NCI-H510A treated with DMSO at 0.1 percent for 48 hours (cell line): ENCODE measurements at regions not wholly inside any gene's neighbourhood (a gene's known extent, or its start where the extent isn't known, plus 50 kb on each side); places are given as distances from the start of the nearest gene placed in this dataset.

ENCODE experiments used
- DNase-seq: peaks from one replicate; lab custom pipeline; 2025; lab: John Stamatoyannopoulos, UW

GRCh38 chr18:45266023-45266422, 349.3 kb upstream of the SLC14A2 start:
- DNase-seq: no peak

GRCh38 chr18:45267622-45268021, 347.7 kb upstream of the SLC14A2 start:
- no peak for DNase-seq

DNA sequence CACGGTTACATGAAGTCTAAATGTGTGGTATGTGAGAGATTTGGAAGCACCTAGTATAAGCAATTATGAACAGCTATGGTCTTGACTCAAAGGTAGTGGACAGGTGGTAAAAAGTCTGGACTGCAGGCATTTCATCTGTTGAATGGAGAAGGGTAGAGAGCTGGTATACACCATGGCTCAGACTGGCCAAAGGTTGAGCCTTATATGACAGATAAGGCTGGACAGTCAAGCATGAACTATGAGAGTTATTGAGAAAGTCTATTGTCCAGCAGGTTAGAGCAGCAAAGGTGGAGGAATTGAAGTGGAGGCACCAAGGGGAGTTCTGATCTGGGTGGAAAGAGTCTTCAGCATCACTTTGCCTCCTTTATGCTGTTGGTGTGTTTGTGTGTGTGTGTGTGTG, 346.7 kb upstream of the SLC14A2 start:
- DNase-seq: no peak

- DNase-seq: no peak
Observed at GRCh38 chr18:45270289-45270771, 344.9 kb upstream of the SLC14A2 start.

DNA sequence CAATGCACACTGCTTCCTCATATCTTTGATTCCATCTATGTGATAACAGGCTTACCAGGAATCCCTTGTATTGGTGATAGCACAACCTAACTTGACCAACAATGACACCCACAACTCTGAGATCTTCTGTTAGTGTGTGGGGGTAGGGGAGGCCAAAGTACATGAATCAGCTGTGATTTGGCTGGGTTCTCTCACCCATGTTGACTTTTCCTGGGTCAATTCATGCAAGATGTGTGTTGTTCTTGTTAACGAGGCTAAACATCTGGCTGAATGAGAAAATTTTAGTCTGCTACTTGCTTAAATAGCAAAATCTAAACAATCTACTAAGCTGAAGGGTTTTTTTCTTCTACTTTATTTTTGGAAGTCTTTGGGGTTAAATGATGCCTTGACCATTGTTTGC, 341.2 kb upstream of the SLC14A2 start:
- no peak for DNase-seq

DNA sequence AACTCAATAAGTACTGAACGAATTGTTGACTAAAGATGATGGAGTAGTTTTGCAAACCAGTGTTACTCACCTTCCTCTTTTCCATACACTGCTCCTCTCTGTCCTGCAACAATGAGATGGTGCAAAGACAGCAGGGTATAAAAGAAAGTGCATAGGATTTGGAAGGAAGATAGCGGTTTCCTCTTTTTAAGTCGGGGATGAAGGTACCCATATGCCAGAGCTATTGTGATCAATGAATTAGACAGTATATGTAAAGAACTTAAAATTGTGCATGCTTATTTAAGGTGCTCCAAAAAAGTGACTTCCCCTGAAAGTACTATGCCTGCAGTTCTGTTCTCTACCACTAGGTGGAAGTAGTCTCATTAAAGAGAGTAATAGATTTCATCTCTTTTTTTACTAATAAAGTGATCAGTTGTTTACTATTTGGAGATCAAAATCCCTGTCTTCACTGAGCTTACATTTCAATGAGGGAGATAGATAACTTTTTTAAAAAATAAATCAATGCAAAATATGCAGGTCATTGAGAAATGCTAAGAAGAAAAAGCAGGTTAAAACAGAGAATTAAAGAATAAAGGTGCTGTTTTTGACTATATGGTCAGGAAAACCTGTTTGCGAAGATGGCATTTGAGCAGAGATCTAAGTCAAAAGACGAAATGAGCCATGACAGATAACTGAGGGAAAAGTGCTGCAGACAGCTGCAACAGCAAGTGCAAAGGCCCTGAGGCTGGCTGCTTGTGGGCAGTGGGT, 339.7 kb upstream of the SLC14A2 start:
- DNase-seq: no peak

DNA sequence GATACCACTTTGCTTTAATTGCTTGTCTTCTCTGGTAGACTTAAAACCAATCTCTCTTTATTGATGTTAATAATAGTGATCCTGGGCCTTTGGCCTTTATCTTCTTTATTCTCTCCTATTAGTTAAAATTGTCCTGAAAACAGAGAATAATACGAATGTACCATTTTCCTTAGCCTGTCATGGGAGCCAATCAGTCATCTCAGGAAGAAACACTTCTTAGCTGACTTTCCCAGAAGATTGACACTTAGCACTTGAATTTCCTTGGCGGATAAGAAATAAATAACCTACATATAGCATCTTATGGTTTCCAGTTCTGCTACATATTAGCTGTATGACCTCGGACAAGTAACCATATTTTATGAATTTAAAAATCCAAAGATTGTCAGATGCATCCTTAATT, 338.4 kb upstream of the SLC14A2 start:
- no peak for DNase-seq

DNA sequence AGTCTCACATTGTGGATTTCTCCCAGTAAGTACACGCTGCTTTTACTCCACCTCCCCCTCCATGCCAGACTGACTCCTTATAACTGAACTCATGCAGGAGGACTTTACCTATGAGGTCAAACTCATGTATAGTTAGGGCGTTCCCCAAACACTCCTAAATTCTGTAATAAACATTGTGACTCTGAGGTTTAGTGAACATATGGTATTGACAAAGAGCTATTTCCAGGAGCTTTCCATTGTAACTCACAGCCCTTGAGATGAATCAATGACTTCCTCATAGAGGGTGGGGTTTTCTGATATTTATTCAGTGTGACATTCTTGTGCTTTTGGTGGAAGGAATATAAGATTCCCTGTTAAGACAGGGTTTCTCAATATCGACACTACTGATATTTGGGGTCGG, 337.4 kb upstream of the SLC14A2 start:
- DNase-seq: no peak

DNA sequence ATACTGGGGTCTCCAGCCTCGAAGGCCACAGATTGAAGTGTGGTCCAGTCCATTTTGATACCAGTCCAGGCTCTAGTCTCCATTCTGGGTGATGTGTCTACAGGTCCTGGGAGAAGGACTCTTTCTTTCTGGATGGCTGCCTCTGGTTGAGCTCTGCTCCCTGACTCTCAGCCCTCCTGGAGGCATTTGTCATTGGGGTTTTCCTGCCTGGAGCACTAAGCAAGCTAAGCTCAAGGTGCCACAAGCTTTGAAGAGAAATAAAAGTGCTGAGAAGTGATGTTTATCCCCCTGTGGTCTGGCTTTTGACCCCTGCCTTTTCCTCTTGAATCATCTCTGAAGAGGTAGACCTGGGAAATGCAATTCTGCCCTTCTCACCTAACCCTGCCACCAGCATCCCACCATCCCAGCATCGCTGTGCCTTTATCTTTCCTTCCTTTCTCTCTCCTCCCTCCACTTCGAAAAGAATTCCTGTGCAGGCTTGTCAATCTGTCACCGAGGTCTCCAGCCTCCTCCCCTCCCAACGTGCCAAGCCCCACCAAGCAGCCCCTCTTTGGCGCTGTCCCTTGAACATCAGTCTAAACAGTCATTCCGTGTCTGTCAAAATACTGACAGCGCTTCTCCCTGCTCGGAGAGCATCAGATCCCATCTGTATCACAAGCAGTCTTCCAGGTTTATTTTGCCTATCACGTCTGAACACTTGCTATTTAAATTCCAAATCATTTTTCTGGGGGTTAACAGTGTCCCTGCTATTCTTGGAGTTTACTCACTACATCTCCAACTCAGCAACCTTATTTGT, 334.6 kb upstream of the SLC14A2 start:
- no peak for DNase-seq

GRCh38 chr18:45282101-45282812, 333.0 kb upstream of the SLC14A2 start:
- no peak for DNase-seq

DNA sequence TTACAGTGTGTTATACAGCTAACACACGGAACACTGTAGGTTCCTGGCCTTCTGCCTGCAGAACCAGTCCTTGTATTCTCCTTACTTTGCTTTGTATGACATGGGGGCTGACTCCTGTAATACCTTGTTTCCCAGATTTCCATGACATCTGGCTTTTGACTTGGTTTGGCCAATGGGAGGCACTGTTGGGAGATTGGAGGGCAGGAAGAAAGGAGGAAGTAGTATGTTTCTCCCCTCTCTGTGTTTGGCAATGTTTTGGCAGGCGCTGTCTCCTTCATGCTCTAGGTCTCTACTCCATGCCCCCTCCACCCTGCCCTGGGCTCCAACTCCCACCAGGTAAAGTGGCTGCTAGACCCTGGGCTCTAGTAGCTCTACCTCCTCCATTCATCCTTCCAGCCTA, 331.1 kb upstream of the SLC14A2 start:
- no peak for DNase-seq

DNA sequence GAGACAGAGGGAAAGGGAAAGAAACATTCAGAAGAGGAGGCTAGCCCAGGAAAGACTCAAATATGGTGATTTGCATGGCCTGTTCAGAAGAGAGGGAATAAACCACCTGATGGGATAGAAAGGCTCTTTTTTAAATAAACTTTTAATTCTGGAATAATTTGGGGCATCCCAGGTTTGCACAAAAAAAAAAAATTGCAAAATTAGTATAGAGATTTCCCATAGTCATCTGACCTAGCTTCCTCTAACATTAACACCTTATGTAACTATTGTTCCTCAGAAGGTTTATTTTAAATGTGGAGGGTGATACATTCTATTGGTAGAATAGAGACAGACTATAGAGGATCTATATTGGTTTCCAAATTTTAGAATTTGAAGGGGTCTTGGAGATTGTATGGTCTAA, 330.4 kb upstream of the SLC14A2 start:
- no peak for DNase-seq

DNA sequence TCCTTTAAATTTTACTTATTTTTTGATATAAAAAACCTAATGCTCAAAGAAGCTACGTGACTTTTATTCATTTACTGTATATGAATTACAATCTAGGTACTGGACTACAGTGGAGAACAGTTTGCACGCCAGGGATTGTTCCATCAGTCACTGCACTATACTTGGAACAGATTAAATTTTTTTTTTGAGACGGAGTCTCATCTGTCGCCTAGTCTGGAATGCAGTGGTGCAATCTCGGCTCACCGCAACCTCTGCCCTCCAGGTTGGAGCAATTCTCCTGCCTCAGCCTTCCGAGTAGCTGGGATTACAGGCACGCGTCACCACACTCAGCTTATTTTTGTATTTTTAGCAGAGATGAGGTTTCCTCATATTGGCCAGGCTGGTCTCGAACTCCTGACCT, 330.0 kb upstream of the SLC14A2 start:
- no peak for DNase-seq

DNA sequence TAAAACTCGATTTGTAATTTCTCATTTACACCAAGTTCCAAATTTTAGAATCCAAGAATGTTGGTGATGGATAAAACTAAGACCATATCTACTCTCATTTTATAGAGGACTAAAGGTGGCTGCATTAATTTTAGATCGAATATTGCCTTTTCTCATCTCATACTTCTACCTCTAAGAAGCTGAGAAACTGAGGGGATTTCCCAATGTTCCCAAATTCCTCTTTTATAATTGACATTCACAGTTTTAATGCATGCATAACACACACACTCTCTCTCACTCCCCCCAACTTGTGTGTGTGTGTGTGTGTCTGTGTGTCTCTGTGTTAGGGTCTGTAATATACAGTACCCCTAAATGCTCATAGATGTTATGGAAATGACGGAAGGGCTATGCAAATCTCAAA, 328.8 kb upstream of the SLC14A2 start:
- no peak for DNase-seq

DNA sequence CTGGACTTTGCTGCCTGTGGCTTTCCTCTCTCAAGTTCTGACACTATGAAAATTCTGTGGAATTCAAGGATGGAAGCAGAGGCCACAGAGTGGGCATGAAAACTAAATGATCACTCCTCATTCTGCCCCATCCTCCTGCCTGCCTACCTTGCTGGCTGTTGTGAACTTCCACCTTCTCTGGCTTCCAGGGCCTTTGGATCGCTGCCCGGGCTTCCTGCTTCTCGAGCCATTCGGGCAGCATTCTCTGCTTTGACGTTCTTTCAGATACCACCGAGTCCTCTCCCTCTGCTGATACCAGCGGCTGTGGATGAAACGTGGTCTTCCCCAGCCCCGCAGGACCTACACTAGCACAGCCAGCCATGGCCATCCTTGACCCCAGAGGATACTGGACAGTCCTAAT, 327.7 kb upstream of the SLC14A2 start:
- DNase-seq: no peak

DNA sequence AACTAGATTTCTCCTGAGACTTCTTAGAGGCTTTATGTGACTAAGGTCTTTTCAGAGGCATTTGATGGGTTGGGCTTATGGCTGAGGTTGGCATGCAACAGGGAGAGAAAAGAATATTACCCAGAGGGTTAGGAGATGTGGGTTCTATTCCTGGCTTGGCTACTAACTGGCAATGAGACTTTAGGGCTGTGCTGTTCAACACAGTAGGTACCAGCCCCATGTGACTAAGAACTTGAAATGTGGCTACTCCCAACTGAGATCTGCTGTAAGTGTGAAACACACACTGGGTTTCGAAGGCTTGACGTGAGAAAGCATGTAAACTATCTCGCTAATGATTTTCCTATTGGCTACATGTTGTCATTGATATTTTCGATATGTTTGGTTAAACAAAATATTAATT, 324.9 kb upstream of the SLC14A2 start:
- no peak for DNase-seq

- DNase-seq: no peak
Observed at GRCh38 chr18:45291621-45292615, 323.4 kb upstream of the SLC14A2 start.

DNA sequence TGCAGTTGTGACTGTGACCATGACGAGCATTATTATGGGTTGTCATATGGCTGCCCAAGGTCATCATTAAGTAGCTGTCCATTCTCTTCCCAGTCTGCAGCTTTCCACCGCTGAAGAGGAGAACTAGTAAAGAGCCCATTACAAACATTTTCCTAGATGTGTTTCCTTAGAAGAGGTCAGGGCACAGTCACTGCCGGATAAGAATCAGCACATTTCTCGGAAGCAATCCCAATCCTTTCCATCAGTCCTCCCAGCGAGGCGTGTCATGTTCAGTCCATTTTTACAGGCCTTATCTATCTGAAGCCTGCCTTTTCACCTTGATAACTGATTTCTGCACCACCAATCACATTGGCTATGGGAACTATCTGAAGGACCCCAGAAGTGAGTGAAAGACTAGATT, 319.9 kb upstream of the SLC14A2 start:
- DNase-seq: no peak

- DNase-seq: no peak
Observed at GRCh38 chr18:45298986-45299385, 316.3 kb upstream of the SLC14A2 start.

GRCh38 chr18:45303026-45303425, 312.2 kb upstream of the SLC14A2 start:
- no peak for DNase-seq

- DNase-seq: no peak
Observed at GRCh38 chr18:45304558-45304957, 310.7 kb upstream of the SLC14A2 start.
